HCEC 1CT (cell line): ENCODE measurements at regions not wholly inside any gene's neighbourhood (a gene's known extent, or its start where the extent isn't known, plus 50 kb on each side); places are given as distances from the start of the nearest gene placed in this dataset.
"Not testable (repeated sequence)": the region's sequence is repeated elsewhere in the genome, so short reads cannot be mapped to it uniquely, and the experiment has no call there.

ENCODE experiments used
- DNase-seq: peaks from one replicate; pipeline ENCODE4 v3.0.0-alpha.2; 2017

DNA sequence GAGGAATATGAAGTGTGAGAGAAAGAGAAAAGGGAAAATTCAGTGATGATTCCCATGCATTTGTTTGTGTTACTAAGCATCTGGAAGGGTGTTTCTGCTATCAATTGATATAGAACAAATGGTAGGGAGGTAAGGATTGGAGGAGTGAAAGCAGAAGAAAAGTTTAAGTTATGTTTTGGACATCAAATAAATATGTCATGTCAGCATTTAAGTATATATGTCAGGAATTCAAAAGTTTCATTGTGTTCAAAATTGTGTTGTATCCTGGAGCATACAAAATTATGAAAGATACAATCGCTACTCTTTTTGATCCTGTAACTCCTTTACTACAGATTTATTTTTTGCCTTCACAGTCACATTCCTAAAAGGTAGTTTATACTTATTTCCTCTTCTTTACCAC, 885.8 kb downstream of the KCNA4 start:
- no peak for DNase-seq

DNA sequence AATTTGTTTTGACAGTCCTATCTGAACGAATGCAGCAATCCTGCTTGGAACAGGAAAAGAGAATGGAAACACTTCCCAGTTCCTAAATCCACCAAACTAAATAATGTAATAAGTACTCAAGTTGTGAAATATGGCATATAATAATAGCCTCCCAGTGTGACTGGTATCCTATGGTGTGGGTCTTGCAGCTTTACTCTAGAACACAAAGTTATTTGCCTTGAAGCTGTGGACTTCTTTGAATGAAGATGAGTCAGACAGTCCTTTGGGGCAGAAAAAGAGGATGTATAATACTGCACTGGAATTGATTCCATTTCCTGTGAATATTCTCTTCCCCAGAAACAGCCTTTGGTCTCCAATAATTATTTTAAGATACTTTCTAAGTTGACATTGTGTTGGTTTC, 887.0 kb downstream of the KCNA4 start:
- DNase-seq: peak; percentile 54

DNA sequence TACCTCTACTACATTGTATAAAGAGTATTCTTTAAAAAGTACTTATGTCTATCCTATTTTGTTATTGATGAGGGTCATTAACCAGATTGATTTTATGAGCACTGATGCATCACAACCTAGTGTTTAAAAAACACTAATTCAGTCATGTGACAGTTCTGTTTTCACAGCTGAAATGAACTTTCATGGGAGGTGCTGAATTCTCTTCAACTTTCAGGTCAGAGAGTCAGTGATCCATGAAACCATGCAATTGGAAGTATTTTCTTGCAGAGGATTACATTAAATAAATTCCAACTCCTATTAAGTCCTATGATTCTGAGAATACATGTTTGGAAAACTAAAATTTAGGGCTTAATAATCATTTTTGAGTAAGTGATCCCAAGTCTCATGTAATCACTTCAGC, 889.4 kb downstream of the KCNA4 start:
- no peak for DNase-seq

DNA sequence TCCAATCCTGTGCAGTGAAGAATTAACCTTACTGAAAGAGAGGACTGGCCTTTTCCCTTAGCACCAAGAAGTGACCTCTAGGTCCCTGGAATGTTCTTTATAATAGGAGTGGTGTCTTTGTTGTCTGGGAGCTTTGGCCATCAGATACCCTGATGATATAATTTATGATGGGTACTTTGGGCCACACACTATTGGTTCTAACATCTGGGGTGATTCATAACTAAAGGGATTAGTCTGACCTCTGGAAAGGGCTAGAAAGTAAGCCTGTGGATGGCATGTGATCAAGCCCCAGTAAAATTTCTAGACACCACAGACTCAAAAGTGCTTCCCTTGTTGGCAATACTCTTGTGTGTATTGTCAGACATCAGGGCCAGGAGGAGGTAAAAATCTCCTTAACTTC, 891.2 kb downstream of the KCNA4 start:
- peak; percentile 38 for DNase-seq

DNA sequence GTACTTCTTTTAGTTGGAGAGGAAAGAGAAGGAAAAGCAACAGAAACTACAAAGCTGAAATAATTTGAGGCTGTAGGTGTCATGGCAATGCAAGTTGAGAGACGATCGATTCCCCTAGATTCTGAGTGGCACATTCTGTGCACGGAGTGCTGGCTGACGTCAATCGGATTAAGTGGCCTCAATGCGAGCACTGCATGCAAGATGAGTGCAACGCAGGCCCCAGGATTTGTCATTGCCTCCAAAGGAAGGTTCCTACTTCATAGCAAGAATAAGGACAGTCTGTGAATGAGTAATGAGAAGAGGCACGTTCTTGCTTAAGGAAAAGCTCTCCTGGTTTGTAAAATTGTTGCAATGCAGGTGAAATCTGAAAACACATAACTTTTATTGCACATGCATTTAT, 892.4 kb downstream of the KCNA4 start:
- no peak for DNase-seq

DNA sequence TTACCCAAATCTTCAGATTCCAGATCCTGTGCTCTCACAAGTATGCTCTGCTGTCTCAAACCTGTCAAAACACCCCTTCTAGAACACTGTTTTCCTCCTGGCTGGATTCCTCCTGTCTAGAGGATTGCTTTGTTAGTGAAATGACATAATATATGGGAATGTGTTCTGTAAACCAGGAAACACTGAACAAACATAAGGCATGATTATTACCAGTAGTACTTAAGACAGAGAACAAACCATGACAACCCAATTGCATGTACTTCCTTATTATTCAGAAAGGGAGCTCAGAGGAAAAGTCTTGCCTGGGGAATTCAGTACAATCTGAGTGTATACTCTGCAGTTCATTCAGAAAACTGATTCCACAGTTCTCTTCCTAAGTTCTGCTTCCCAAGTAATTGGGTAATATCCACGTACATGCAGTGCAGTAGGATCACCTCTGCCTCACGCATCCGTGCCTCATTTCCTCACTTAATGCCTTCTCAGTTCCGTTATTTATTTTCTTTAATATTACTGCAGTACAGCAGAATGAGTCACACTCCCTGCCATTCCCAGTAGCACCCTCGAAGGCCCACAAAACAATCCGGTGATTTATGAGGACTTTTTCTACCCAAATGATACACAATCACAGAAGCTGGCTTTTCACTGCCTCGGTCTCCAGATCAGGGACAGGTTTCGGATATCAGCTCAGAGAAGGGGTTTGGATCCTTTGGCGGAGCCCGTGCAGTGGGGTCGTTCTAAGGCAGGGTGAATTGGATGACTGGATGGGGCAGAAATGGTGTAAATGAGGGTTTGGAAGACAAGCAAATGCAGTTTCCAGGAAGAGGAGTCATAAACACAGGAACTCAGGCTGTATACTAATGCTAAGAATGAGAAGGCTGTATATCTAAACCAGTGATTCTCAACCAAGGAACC, 896.9 kb downstream of the KCNA4 start:
- DNase-seq: peak; percentile 97

DNA sequence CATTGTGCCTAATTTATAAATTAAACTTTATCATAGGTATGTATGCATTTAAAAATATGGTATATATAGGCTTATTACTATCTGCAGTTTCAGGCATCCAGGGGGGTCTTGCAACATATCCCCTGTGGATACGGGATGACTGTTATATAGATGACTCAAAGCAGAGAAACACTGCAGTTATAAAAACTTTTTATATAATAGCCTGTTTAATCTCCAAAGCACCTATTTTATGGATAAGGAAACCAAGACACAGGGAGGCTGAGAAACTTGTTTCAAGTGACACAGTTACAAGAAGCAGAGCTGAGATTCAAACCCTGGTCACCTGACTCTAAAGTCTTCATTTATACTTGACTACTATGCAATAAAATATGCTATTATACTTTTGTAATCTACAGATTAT, 897.7 kb downstream of the KCNA4 start:
- peak; percentile 53 for DNase-seq

DNA sequence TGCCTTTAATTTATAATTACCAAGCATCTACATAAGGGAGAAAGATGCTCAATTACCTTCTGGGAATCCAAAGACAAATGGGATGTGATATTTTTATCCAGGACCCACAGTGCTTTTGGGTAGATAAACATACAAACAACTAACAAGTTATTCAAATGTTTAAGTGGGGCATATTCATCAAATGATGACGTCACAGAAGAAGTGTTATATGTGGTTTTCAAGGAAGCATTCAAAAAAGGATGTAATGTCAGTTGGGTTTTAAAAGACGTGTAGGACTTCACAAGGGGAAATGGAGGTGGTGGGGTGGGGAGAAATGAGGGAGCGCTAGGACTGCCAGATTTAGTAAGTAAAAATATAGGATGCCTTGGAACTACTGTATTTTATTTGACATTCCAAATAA, 915.9 kb downstream of the KCNA4 start:
- DNase-seq: no peak

DNA sequence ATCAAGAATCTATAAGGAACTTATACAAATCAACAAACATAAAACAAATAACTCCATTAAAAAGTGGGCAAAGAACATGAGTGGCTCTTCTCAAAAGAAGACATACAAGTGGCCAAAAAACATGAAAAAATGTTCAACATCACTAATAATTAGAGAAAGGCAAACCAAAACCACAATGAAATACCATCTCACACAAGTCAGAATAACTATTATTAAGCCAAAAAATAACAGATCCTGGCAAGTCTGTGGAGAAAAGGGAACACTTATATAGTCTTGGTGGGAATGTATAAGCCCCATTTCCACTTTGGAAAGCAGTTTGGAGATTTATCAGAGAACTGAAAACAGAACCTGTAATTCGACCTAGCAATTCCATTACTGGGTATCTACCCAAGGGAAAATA, 921.0 kb downstream of the KCNA4 start:
- DNase-seq: no peak

DNA sequence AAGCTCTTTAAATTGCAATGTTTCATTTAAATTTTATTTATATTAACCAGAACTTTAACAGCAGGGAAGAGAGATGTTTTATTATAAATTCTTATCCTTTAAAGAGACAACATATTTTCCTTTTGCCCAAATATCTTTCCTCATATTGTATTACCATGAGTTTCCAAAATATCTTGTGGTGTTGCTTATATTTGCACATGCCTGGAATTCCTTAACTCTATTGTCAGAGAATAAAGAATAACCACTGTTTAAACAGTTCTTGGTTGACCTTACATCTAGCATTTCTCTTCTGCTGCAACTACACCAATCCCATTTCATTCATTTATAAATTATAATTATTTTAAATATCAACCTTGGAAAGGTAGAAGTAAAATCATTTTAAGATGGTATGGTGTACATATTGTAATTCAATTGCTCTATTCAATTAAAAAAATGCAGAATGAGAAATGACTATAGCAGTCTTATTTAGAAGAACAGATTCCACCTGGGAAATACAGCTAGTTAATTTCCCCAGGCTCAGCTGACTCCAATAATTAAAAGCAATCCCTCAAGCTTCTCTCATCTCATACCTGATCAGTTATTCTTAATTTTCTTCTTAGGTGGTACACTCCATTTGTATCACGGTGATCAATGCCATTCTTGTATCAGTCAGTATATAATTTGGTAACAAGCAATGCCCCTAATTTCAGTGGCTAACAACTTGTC, 923.3 kb downstream of the KCNA4 start:
- DNase-seq: peak; percentile 78

DNA sequence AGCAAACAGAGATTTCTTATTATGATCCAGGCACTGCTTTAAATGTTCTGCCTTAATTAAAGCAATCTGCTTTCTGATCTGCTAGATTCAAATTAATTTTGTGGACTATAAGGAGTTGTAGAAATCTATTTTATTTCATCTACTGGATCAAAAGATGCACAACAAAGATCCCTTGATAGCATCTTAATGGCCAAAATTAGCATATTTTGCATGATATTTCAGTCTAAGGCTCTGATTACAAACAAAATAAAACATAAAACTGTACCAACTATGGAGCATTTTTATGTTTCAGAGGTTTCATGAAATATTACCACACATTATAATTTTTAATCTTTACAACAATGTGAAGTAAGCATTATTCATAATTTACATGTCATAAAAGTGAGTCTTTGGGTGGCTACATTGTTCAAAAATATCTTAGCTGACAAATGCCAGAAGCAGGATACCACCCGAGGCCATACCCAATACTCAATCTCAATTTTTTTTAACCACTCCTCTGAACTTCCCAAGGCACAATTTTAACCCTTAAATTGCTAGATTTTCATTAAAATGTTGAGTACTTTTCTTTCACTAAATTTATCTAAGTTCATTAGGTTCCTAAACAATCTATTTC, 929.5 kb downstream of the KCNA4 start:
- no peak for DNase-seq

DNA sequence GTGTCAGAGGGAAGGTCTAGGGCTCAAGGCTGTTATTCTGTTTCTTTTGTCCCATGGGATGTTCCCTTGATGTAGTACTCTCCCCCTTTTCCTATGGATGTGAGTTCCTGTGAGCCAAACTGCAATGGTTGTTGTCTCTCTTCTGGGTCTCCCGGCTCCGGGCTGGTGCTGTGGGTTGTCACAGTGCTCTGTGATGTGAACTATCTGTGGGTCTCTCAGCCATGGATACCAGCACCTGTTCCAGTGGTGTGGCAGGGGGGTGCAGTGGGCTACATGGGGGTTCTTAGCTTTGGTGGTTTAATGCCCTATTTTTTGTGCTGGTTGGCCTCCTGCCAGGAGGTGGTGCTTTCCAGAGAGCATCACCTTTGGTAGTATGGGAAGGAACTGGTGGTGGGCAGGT, 941.1 kb downstream of the KCNA4 start:
- no peak for DNase-seq

DNA sequence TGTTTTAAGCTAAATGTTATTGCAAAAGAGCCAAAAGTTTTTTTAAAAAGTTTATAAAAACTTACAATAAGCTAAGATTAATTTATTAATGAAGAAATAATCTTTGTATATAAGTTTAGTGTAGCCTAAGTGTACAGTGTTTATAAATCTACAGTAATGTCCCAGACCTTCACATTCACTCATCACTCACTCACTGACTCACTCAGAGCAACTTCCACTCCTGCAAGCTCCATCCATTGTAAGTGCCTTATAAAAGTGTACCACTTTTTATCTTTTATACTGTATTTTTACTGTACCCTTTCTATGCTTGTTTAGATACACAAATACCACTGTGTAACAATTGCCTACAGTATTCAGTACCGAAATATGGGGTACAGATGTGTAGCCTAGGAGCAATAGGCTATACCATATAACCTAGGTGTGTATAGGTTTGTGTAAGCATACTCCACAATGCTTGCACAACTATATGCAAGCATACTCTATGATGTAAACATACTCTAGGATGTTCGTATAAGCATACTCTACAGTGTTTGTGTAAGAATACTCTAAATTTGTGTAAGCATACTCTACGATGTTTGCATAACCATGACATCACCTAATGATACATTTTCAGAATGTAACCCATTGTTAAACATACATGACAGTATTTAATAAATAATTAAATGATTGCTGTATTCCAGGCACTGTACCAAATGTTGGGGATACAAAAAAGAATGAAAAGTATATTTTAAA, 953.0 kb downstream of the KCNA4 start:
- DNase-seq: peak; percentile 4

DNA sequence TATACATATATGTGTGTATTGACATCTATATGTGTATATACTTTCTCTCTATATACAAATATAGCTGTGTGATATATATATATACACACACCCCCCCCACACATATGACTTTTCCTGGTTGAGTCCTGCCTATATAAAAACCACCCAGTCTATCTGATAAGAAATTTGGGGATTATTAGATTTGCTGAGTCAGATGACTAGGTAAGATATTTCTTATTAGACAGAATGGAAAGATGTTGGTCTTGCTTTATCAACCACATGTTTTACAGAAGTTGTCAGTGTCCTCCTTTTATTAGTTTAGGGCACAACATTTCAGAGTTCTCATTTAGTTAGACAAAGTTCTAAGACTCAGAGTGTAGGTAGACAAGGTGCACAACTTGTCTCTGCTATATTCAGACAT, 953.3 kb downstream of the METTL15 start:
- no peak for DNase-seq

DNA sequence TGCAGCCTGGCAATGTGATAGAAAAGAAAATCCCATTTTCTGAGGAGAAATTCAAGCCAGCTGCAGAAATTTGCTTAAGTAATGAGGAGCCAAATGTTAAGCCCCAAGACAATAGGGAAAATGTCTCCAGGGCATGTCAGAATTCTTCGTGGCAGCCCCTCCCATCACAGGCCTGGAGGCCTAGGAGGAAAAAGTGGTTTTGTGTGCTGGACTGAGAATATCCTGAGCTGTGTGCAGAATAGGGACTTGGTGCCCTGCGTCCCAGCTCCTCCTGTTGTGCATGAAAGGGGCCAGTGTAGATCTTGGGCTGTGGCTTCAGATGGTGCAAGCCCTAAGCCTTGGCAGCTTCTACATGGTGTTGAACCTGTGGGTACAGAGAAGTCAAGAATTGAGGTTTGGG, 948.3 kb downstream of the METTL15 start:
- not testable (repeated sequence) for DNase-seq

DNA sequence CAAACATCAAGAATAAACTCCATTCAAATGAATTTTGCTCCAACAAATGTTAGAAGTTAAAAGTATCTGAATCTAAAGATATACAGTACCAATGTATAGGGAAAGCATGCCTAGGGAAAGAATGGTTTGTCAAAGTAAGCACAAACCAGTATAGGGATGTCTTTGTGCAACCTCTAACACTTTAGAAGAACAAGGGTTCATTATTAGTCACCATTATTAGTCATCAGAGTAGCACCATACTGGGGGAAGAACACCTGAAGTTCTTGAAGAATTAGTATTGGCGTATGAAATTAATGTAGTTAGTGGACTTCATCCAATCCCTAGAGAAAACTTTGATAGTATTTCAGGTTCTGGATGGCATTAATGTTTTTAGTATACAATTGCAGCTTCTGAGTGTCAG, 943.7 kb downstream of the METTL15 start:
- DNase-seq: peak; percentile 34

DNA sequence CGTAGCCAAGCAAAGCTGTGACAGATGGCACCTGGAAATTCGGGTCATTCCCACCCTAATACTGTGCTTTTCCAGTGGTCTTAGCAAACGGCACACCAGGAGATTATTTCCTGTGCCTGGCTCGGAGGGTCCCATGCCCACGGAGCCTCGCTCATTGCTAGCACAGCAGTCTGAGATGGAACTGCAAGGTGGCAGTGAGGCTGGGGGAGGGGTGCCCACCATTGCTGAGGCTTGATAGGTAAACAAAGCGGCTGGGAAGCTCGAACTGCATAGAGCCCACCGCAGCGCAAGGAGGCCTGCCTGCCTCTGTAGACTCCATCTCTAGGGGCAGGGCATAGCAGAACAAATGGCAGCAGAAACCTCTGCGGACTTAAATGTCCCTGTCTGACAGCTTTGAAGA, 942.8 kb downstream of the METTL15 start:
- DNase-seq: not testable (repeated sequence)

DNA sequence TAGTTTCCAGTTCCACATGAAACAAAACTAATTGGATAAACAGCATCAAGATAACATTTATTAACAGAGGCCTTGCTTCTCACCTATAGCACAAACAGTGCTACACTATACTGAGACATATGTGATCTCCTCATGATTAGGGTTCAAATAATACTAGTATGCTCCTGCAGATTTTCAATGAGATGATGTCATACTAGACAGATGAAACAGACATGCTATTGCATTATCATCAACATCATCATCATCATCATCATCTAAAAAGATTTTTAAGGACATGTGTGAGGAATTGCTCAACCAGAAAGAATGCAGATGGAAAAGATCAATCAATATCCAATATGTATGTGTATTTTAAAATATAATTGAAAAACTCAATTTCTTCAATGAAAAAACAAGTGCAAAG, 932.3 kb downstream of the METTL15 start:
- no peak for DNase-seq

DNA sequence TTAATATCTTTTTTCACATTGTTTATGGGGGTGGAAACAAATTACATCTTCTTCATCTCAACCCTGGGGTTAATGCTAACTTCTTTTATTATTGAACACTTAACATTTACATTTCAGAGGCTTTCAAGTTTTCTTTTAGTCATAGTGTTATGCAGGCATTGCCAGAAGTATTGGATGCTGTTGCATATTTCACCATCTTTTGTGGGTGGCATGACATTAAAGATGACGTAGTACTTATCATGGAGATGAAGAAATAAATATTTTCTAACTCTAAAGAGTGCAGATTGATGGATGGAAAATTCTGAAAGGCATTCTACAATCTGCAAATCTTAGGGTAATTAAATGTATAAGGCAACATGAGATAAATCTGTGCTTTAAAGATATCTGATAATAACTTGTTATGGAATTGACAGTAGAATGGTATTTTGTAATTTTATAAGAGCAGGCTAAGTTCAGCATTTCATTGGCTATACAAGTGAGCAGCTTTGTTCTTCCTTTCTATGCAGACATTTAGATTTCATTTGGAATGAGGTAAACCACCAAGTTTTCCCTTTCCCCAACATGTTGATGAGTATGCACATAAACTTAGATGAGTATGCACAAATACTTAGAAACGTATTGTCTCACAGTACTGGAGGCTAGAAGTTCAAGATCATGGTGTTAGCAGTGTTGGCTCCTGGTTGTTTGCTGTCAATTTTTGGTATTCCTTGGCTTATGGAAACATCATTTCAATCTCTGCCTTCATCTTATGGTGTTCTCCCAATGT, 924.4 kb downstream of the METTL15 start:
- DNase-seq: no peak

DNA sequence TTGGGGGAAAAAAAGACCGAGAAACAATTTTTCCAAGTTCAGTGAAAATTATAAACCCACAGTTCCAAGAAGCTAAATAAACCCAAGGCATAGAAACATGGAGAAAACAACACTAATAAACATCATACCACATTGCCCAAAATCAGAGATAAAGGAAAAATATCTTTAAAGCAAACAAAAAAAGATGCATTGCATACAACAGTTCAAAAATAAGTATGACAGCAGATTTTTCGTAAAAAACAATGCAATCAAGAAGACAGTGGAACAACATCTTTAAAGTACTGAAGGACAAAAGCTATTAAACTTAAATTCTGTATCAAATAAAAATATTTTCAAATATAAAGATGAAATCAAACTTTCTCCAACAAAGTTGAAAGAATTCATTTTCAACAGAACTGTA, 921.3 kb downstream of the METTL15 start:
- no peak for DNase-seq

DNA sequence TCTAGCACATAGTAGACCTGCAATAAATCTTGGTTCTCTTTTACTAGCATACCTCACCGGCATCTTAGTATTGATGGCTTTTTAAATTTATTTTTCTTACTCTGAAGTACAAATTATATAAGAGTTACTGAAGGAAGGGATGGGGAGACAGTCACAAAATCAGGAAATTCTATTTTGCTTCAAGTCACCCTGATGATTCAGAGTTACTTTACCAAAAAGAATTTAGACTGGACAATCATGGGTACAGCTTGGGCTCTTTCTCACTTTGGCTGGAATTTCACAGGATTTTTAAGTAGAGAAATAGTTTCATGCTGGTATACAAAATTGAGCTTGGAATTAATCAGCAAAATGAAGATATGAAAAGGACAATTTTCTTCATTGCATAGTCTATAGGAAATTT, 919.2 kb downstream of the METTL15 start:
- no peak for DNase-seq

DNA sequence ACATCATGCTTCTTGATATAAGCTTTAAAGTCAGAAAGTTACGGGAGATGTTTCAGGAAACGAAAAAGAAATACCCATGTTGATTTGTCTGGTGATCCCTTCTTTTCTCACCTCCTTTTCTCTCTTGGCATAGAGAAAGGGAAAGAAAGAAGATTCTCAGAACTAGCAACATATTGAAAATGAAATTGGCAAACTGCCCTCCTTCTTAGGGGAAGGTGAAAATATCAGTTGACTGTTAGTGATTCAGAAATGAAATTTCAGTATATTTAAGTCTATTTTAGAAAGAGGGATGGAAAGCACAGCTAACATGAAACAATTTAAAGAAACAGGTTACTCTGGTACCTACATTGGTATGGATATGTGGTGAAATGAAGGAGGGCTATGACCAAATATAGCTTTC, 918.1 kb downstream of the METTL15 start:
- DNase-seq: no peak
